RKO (cell line): ENCODE measurements at regions not wholly inside any gene's neighbourhood (a gene's known extent, or its start where the extent isn't known, plus 50 kb on each side); places are given as distances from the start of the nearest gene placed in this dataset.
"Not testable (repeated sequence)": the region's sequence is repeated elsewhere in the genome, so short reads cannot be mapped to it uniquely, and the experiment has no call there.

ENCODE experiments used
- DNase-seq: peaks from one replicate; pipeline ENCODE4 v3.0.0-alpha.2; 2016; ENCODE audit warnings: low spot score

DNA sequence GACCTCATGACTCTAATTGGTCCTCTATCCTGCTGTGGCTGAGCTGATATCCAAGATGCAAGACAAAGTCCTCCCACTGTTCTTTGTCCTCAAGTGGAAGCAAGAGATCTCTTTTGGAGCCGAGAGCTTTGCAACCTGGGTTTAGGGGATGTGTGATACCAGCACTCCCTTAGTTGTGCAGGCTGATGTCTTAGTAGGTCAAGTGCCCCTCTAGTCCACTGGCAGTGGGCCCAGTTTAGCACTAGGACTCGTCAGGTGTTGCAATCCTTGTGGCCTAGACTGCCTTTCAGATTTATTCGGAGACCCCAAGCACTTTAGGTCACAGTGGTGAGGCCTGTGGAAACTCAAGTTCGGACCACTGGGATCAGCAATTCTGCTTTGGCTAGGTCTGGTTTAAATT, 64.0 kb downstream of the GPRASP3 start:
- DNase-seq, result no peak

- no peak for DNase-seq
Observed at GRCh38 chrX:102787283-102787682, 66.7 kb downstream of the GPRASP3 start.

GRCh38 chrX:102808336-102808735, 87.8 kb downstream of the GPRASP3 start:
- DNase-seq, result peak; percentile 46

GRCh38 chrX:102818269-102818668, 97.7 kb downstream of the GPRASP3 start:
- not testable (repeated sequence) for DNase-seq

- peak; percentile 41 for DNase-seq
Observed at GRCh38 chrX:102832661-102833060, 104.4 kb upstream of the RAB40AL start.

GRCh38 chrX:102833136-102833535, 103.9 kb upstream of the RAB40AL start:
- DNase-seq, result no peak

- peak; percentile 57 for DNase-seq
Observed at GRCh38 chrX:102835504-102836146, 101.4 kb upstream of the RAB40AL start.

- no peak for DNase-seq
Observed at GRCh38 chrX:102837847-102838246, 99.2 kb upstream of the RAB40AL start.

- DNase-seq, result peak; percentile 79
Observed at GRCh38 chrX:102840871-102841705, 96.0 kb upstream of the RAB40AL start.

- DNase-seq, result no peak
Observed at GRCh38 chrX:102841706-102842003, 95.4 kb upstream of the RAB40AL start.

DNA sequence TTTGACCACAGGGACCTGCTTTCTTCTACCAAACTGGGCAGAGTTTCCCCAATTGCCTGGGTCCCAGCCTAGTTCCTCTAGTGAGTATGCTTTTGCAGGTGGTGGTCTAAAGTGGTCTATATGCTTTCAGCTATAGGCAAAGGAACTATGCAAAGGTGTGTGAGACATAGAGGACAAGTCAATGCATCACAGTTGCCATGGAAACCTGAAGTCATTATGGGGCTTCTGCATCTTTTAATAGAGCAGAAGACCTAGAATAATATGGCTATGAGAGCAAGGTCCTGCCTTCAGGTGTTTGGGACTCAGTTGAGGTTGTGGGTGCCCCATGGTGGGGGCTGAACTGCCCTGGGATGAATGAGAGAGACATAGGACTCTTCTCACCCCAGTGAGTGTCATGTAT, 92.1 kb upstream of the RAB40AL start:
- no peak for DNase-seq

DNA sequence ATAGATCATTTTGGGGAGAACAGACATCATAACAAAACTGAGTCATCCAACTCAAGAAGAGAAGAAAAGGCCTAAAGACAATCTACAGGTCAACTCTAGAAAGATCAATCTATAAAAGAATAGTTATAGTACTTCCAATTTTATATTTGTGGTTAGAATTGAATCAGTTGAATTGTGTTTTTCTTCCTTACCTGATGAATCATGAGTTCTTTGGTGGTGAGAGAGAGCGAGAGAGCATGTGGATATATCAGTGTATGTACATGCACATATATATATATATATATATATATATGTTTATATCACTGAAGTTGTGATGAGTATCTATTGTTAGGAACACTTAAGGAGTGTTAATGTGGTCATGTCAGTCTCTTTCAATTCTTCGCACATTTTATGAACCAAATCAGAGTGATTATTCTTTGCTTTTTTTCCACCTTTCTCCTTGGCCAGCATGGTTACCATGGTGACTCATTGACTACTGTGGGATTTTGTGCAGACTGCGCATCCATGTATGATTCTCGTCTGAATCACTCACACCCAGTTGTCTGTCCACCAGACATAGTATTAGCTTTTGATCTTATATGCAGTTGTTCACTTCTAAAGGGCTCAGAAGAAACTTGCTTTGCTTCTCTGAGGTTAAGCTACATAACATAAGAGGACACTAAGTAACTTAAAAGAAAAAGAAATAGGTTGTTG, 90.4 kb upstream of the RAB40AL start:
- peak; percentile 53 for DNase-seq

GRCh38 chrX:102847362-102847761, 89.7 kb upstream of the RAB40AL start:
- DNase-seq, result no peak

- no peak for DNase-seq
Observed at GRCh38 chrX:102849396-102849795, 87.7 kb upstream of the RAB40AL start.

GRCh38 chrX:102858826-102859549, 78.1 kb upstream of the RAB40AL start:
- not testable (repeated sequence) for DNase-seq

DNA sequence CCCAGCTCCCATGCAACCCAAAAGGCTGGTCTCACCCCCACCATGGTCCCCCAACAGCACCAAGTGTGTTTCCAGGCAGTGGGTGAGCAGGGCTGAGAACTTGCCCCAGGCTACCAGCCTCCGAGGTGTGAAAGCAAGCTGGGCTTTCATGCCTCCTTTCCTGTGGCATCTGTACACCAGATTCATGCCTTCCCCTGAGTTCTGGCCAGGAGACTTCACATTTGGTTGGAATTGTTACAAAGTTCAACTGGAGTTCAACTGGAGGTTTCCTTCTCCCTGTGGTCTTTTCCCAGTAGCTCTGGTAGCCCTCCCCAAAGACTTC, 77.6 kb upstream of the RAB40AL start:
- DNase-seq, result no peak

GRCh38 chrX:102860235-102860634, 76.8 kb upstream of the RAB40AL start:
- no peak for DNase-seq

DNA sequence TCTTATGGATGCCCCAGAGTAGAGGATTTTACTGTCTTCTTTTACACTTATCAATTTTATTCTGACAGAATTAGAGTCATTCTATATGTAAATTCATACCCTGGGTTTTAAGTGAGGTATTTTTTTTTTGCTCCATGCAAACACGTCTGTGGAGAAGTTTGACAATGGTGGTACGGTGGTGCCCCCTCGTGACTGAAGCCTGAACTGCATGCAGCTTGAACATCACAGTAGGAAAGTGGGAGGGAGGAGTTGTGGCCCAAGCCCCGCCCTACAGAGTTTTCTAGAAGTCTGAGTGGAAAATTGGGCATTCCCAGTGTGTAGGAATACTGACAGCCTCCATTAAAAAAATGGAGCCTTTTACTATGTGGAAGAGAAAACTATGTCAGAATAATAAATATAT, 73.3 kb upstream of the RAB40AL start:
- DNase-seq, result peak; percentile 77

GRCh38 chrX:102866981-102867656, 70.0 kb upstream of the RAB40AL start:
- no peak for DNase-seq

DNA sequence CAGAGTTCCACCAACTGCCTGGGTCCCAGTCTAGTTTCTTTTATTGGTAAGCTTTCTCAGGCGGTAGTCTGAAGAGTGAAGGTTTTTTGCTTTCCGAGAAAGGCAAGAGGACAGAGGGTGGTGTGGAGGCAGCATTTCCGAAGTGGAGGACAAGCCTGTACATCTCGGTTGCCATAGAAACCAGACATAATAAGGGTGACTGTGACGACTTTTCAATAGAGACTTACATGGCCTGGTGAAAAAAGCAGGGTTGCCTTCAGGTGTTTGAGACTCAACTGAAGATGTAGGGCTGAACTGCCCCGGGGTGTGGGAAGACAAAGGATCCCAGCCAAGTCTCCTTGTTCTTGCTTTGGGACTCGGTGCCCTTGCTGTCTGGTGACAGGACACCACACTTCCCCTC, 53.6 kb upstream of the RAB40AL start:
- no peak for DNase-seq
